ENCODE measurements at regions not wholly inside any gene's neighbourhood (a gene's known extent, or its start where the extent isn't known, plus 50 kb on each side); places are given as distances from the start of the nearest gene placed in this dataset.

DNA sequence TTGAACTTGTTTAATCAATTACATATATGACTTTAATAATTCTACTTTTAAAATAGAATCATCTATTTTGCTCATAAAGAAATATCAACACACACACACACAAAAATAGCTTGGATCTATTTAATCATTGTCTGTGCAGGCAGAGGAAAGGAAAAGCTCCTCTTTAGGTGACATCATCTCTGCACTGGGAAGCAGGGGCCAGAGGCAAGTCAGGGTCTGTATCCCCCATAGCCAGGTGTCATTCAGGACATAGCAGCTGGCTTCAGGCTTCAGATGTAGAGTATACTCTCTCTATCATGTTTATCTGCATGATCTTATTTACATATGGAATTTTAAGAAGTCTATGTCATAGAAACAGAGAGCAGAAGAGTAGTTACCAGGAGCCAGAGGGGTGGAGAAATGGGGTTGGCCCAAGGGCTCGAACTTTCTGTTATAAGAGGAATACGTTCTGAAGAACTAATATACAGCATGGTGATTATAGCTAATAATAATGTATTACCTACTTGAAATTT is 110.4 kb upstream of the LDB2 start:
- TF ChIP-seq, protein P1, sequence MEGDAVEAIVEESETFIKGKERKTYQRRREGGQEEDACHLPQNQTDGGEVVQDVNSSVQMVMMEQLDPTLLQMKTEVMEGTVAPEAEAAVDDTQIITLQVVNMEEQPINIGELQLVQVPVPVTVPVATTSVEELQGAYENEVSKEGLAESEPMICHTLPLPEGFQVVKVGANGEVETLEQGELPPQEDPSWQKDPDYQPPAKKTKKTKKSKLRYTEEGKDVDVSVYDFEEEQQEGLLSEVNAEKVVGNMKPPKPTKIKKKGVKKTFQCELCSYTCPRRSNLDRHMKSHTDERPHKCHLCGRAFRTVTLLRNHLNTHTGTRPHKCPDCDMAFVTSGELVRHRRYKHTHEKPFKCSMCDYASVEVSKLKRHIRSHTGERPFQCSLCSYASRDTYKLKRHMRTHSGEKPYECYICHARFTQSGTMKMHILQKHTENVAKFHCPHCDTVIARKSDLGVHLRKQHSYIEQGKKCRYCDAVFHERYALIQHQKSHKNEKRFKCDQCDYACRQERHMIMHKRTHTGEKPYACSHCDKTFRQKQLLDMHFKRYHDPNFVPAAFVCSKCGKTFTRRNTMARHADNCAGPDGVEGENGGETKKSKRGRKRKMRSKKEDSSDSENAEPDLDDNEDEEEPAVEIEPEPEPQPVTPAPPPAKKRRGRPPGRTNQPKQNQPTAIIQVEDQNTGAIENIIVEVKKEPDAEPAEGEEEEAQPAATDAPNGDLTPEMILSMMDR (IDR thresholded peaks at IDR 0.05), result no peak
- no peak for TF ChIP-seq POLR2A (IDR thresholded peaks at IDR 0.05)
